ENCODE measurements at regions not wholly inside any gene's neighbourhood (a gene's known extent, or its start where the extent isn't known, plus 50 kb on each side); places are given as distances from the start of the nearest gene placed in this dataset.

- no peak for DNase-seq (ENCODE audit: low read depth, low spot score)
- H3K36me3 ChIP-seq (ENCODE audit: insufficient read depth, insufficient read length, low read length) = no peaks in the 10 kb centered on the region
- TF ChIP-seq SUZ12 (IDR thresholded peaks at IDR 0.05; ENCODE audit: extremely low read depth, insufficient read depth, insufficient read length) (no peak), YY1 (IDR thresholded peaks at IDR 0.05; ENCODE audit: insufficient read depth, insufficient read length) (no peak), ZNF274 (IDR thresholded peaks at IDR 0.05; ENCODE audit: low read depth, low read length) (no peak)
- H3K9ac ChIP-seq (ENCODE audit: insufficient read length, low read depth) = no peak overlapping the region
- H3K9me3 ChIP-seq (ENCODE audit: insufficient read depth, low read length) = peaks cover 22% of the 10 kb centered on the region; the same call in 1 of the 2 replicates
- H3K27me3 ChIP-seq (ENCODE audit: insufficient read depth, insufficient read length) = no peaks in the 10 kb centered on the region
- H3K4me3 ChIP-seq (ENCODE audit: insufficient read length, low read depth) = no peak overlapping the region
- no peaks in the 10 kb centered on the region for H3K4me1 ChIP-seq (ENCODE audit: insufficient read depth, insufficient read length)
These were observed 113.4 kb downstream of the SPTSSA start for GRCh38 chr14:34348592-34348991.

GRCh38 chr14:34347683-34348082, 114.4 kb downstream of the SPTSSA start:
- Histone ChIP-seq H3K9me3 (ENCODE audit: insufficient read depth, low read length) (peaks cover 30% of the 10 kb centered on the region; the same call in 1 of the 2 replicates), H3K4me3 (ENCODE audit: insufficient read length, low read depth) (no peak overlapping the region)

GRCh38 chr14:34345718-34346465, 116.1 kb downstream of the SPTSSA start:
- no peaks in the 10 kb centered on the region for H3K36me3 ChIP-seq (ENCODE audit: insufficient read depth, insufficient read length, low read length)
- no peak overlapping the region for H3K9ac ChIP-seq (ENCODE audit: insufficient read length, low read depth)
- peaks cover 34% of the 10 kb centered on the region; the same call in 1 of the 2 replicates for H3K9me3 ChIP-seq (ENCODE audit: insufficient read depth, low read length)
- H3K4me1 ChIP-seq (ENCODE audit: insufficient read depth, insufficient read length) = no peaks in the 10 kb centered on the region
- DNase-seq (ENCODE audit: low read depth, low spot score) = no peak
- no peaks in the 10 kb centered on the region for H3K27me3 ChIP-seq (ENCODE audit: insufficient read depth, insufficient read length)
- no peak overlapping the region for H3K4me3 ChIP-seq (ENCODE audit: insufficient read length, low read depth)
- TF ChIP-seq ZNF274 (IDR thresholded peaks at IDR 0.05; ENCODE audit: low read depth, low read length) (no peak), SUZ12 (IDR thresholded peaks at IDR 0.05; ENCODE audit: extremely low read depth, insufficient read depth, insufficient read length) (no peak), YY1 (IDR thresholded peaks at IDR 0.05; ENCODE audit: insufficient read depth, insufficient read length) (no peak)

More at GRCh38 chr14:34347683-34348082, 114.4 kb downstream of the SPTSSA start:
- H3K27me3 ChIP-seq (ENCODE audit: insufficient read depth, insufficient read length) = no peaks in the 10 kb centered on the region
- H3K4me1 ChIP-seq (ENCODE audit: insufficient read depth, insufficient read length) = no peaks in the 10 kb centered on the region
- H3K36me3 ChIP-seq (ENCODE audit: insufficient read depth, insufficient read length, low read length) = no peaks in the 10 kb centered on the region
- no peak for DNase-seq (ENCODE audit: low read depth, low spot score)
- no peak overlapping the region for H3K9ac ChIP-seq (ENCODE audit: insufficient read length, low read depth)
- TF ChIP-seq SUZ12 (IDR thresholded peaks at IDR 0.05; ENCODE audit: extremely low read depth, insufficient read depth, insufficient read length) = no peak
- TF ChIP-seq ZNF274 (IDR thresholded peaks at IDR 0.05; ENCODE audit: low read depth, low read length) = no peak
- TF ChIP-seq YY1 (IDR thresholded peaks at IDR 0.05; ENCODE audit: insufficient read depth, insufficient read length) = no peak

GRCh38 chr14:34344318-34344717, 117.7 kb downstream of the SPTSSA start:
- H3K9ac ChIP-seq (ENCODE audit: insufficient read length, low read depth) = no peak overlapping the region
- no peaks in the 10 kb centered on the region for H3K36me3 ChIP-seq (ENCODE audit: insufficient read depth, insufficient read length, low read length)
- TF ChIP-seq ZNF274 (IDR thresholded peaks at IDR 0.05; ENCODE audit: low read depth, low read length) (no peak), YY1 (IDR thresholded peaks at IDR 0.05; ENCODE audit: insufficient read depth, insufficient read length) (no peak), SUZ12 (IDR thresholded peaks at IDR 0.05; ENCODE audit: extremely low read depth, insufficient read depth, insufficient read length) (no peak)
- H3K4me3 ChIP-seq (ENCODE audit: insufficient read length, low read depth) = no peak overlapping the region
- H3K9me3 ChIP-seq (ENCODE audit: insufficient read depth, low read length) = peaks cover 34% of the 10 kb centered on the region; the same call in 1 of the 2 replicates
- H3K27me3 ChIP-seq (ENCODE audit: insufficient read depth, insufficient read length) = no peaks in the 10 kb centered on the region
- no peaks in the 10 kb centered on the region for H3K4me1 ChIP-seq (ENCODE audit: insufficient read depth, insufficient read length)
- no peak for DNase-seq (ENCODE audit: low read depth, low spot score)

GRCh38 chr14:34340025-34340625, 121.9 kb downstream of the SPTSSA start:
- TF ChIP-seq ZNF274 (IDR thresholded peaks at IDR 0.05; ENCODE audit: low read depth, low read length) (no peak), SUZ12 (IDR thresholded peaks at IDR 0.05; ENCODE audit: extremely low read depth, insufficient read depth, insufficient read length) (no peak), YY1 (IDR thresholded peaks at IDR 0.05; ENCODE audit: insufficient read depth, insufficient read length) (no peak)
- DNase-seq (ENCODE audit: low read depth, low spot score) = no peak
- no peaks in the 10 kb centered on the region for H3K27me3 ChIP-seq (ENCODE audit: insufficient read depth, insufficient read length)
- H3K36me3 ChIP-seq (ENCODE audit: insufficient read depth, insufficient read length, low read length) = no peaks in the 10 kb centered on the region
- peaks cover 12% of the 10 kb centered on the region; the same call in 1 of the 2 replicates for H3K9me3 ChIP-seq (ENCODE audit: insufficient read depth, low read length)
- no peak overlapping the region for H3K4me3 ChIP-seq (ENCODE audit: insufficient read length, low read depth)
- no peak overlapping the region for H3K9ac ChIP-seq (ENCODE audit: insufficient read length, low read depth)
- H3K4me1 ChIP-seq (ENCODE audit: insufficient read depth, insufficient read length) = no peaks in the 10 kb centered on the region

GRCh38 chr14:34338056-34338455, 124.0 kb downstream of the SPTSSA start:
- Histone ChIP-seq H3K27me3 (ENCODE audit: insufficient read depth, insufficient read length) (no peaks in the 10 kb centered on the region), H3K9me3 (ENCODE audit: insufficient read depth, low read length) (peaks cover 8% of the 10 kb centered on the region; the same call in 1 of the 2 replicates), H3K4me1 (ENCODE audit: insufficient read depth, insufficient read length) (no peaks in the 10 kb centered on the region), H3K9ac (ENCODE audit: insufficient read length, low read depth) (no peak overlapping the region), H3K36me3 (ENCODE audit: insufficient read depth, insufficient read length, low read length) (no peaks in the 10 kb centered on the region), H3K4me3 (ENCODE audit: insufficient read length, low read depth) (no peak overlapping the region)
- TF ChIP-seq SUZ12 (IDR thresholded peaks at IDR 0.05; ENCODE audit: extremely low read depth, insufficient read depth, insufficient read length) = no peak
- TF ChIP-seq YY1 (IDR thresholded peaks at IDR 0.05; ENCODE audit: insufficient read depth, insufficient read length) = no peak
- no peak for TF ChIP-seq ZNF274 (IDR thresholded peaks at IDR 0.05; ENCODE audit: low read depth, low read length)
- DNase-seq (ENCODE audit: low read depth, low spot score) = no peak

- H3K27me3 ChIP-seq (ENCODE audit: insufficient read depth, insufficient read length) = no peaks in the 10 kb centered on the region
- peaks cover 2% of the 10 kb centered on the region for H3K4me1 ChIP-seq (ENCODE audit: insufficient read depth, insufficient read length)
- no peaks in the 10 kb centered on the region; the same call in 1 of the 2 replicates for H3K9me3 ChIP-seq (ENCODE audit: insufficient read depth, low read length)
- DNase-seq (ENCODE audit: low read depth, low spot score) = no peak
- TF ChIP-seq YY1 (IDR thresholded peaks at IDR 0.05; ENCODE audit: insufficient read depth, insufficient read length) (no peak), SUZ12 (IDR thresholded peaks at IDR 0.05; ENCODE audit: extremely low read depth, insufficient read depth, insufficient read length) (no peak), ZNF274 (IDR thresholded peaks at IDR 0.05; ENCODE audit: low read depth, low read length) (no peak)
- H3K4me3 ChIP-seq (ENCODE audit: insufficient read length, low read depth) = no peak overlapping the region
- H3K9ac ChIP-seq (ENCODE audit: insufficient read length, low read depth) = no peak overlapping the region
- H3K36me3 ChIP-seq (ENCODE audit: insufficient read depth, insufficient read length, low read length) = no peaks in the 10 kb centered on the region
These were observed 125.5 kb downstream of the SPTSSA start for GRCh38 chr14:34336501-34336900.

Measured in NT2/D1 (cell line).